Peyer's patch (tissue), 4 donors: ENCODE measurements at regions not wholly inside any gene's neighbourhood (a gene's known extent, or its start where the extent isn't known, plus 50 kb on each side); places are given as distances from the start of the nearest gene placed in this dataset.

Source experiments
- POLR2A ChIP-seq, 2 donors: fragments of 450-650 bp; IDR thresholded peaks; one replicate each; pipeline ENCODE4 v1.5.1; 2017; ENCODE audit warnings: antibody characterized with exemption in 2 of 2, mild to moderate bottlenecking in 2 of 2, moderate library complexity in 2 of 2
- TF ChIP-seq, protein P1 (sequence below), 6 experiments: fragments of 450-650 bp in 4 of 6; fragments of 200-600 bp in 2 of 6; sonication (generic) in 1 of 6; IDR thresholded peaks; one replicate each; pipeline ENCODE4 v1.5.1; 2017 to 2019; ENCODE audit warnings: antibody characterized with exemption in 6 of 6, mild to moderate bottlenecking in 3 of 6, moderate library complexity in 1 of 6

DNA sequence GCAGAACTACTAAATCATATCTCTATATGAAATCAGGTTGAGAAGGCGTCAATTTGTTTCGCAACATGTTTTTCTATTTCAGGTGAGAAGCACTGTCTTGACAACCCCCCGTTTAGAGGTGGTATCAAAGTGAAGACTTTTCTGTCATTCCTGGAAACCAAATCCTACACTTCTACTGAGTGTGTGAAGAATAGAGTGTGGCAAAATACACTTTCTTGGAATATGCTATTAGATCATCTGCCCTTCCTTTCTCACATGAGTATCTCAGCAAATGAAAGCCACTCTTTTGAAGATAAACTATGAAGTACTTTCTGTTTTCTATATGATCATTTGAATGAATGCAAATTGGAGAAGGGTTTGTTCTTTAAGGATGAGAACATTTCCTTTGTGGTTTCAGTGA is 174.0 kb upstream of the FMR1 start:
- TF ChIP-seq, protein P1, sequence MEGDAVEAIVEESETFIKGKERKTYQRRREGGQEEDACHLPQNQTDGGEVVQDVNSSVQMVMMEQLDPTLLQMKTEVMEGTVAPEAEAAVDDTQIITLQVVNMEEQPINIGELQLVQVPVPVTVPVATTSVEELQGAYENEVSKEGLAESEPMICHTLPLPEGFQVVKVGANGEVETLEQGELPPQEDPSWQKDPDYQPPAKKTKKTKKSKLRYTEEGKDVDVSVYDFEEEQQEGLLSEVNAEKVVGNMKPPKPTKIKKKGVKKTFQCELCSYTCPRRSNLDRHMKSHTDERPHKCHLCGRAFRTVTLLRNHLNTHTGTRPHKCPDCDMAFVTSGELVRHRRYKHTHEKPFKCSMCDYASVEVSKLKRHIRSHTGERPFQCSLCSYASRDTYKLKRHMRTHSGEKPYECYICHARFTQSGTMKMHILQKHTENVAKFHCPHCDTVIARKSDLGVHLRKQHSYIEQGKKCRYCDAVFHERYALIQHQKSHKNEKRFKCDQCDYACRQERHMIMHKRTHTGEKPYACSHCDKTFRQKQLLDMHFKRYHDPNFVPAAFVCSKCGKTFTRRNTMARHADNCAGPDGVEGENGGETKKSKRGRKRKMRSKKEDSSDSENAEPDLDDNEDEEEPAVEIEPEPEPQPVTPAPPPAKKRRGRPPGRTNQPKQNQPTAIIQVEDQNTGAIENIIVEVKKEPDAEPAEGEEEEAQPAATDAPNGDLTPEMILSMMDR (IDR thresholded peaks at IDR 0.05), result no peak
- no peak for TF ChIP-seq POLR2A (IDR thresholded peaks at IDR 0.05)
